Panc1 (cell line): ENCODE measurements at regions not wholly inside any gene's neighbourhood (a gene's known extent, or its start where the extent isn't known, plus 50 kb on each side); places are given as distances from the start of the nearest gene placed in this dataset.

ENCODE experiments used
- ATAC-seq: fragments of 200-7000 bp; cut with Tn5 transposase; 2 replicates; pipeline ENCODE4 v1.9.1; 2020; ENCODE audit warnings: mild to moderate bottlenecking, moderate library complexity
- BruUV-seq: library from RNA; stranded (reverse); fragments of 400-500 nt; replicated peaks from 2 replicates; lab custom pipeline; 2021; lab: Mats Ljungman, UMichigan
- CTCF ChIA-PET: fragments of 300-600 bp; sonication (Branson Sonifier 250); formaldehyde crosslinking; loops from one replicate; lab custom pipeline; 2022; ENCODE audit warnings: antibody characterized with exemption; lab: Charles Lee
- POLR2A ChIA-PET: fragments of 300-600 bp; sonication (Branson Sonifier 250); formaldehyde crosslinking; loops from one replicate; lab custom pipeline; 2022; ENCODE audit warnings: antibody characterized with exemption; lab: Charles Lee
- DNase-seq: peaks from one replicate; pipeline ENCODE4 v3.0.0-alpha.2; 2010; ENCODE audit warnings: low read depth, low spot score
- H3K27ac ChIP-seq: 2 replicates; pipeline ENCODE4 v1.5.1; 2011; ENCODE audit warnings: mild to moderate bottlenecking, low read length, inconsistent platforms
- H3K27me3 ChIP-seq: fragments of 200-500 bp; sonication (Bioruptor generic); 2 replicates; pipeline ENCODE4 v1.6.0; 2014; ENCODE audit warnings: low read length, inconsistent platforms; ENCODE audit not compliant: control insufficient read depth, insufficient read depth
- H3K36me3 ChIP-seq: fragments of 200-500 bp; sonication (Bioruptor generic); 2 replicates; pipeline ENCODE4 v1.5.1; 2014; ENCODE audit warnings: inconsistent platforms, mild to moderate bottlenecking, low read length, moderate library complexity; ENCODE audit not compliant: control insufficient read depth, insufficient read depth
- H3K4me1 ChIP-seq: 2 replicates; pipeline ENCODE4 v1.5.1; 2011; ENCODE audit warnings: inconsistent platforms, mild to moderate bottlenecking, low read length, moderate library complexity; ENCODE audit not compliant: control insufficient read depth, insufficient read depth
- H3K4me3 ChIP-seq, 2 experiments: 2 replicates each; pipeline ENCODE4 v1.5.1; 2011 to 2012; ENCODE audit warnings: low read depth in 2 of 2, low read length in 2 of 2, mild to moderate bottlenecking in 2 of 2, inconsistent platforms in 1 of 2, moderate library complexity in 1 of 2
- H3K9me3 ChIP-seq: fragments of 200-500 bp; sonication (Bioruptor generic); 2 replicates; pipeline ENCODE4 v1.5.1; 2014; ENCODE audit warnings: low read depth, mild to moderate bottlenecking, inconsistent platforms, low read length, moderate library complexity; ENCODE audit not compliant: control insufficient read depth, insufficient read depth
- POLR2AphosphoS5 ChIP-seq: IDR thresholded peaks from 2 replicates; pipeline ENCODE4 v1.6.1; 2012; ENCODE audit warnings: mild to moderate bottlenecking, low read depth, low read length, moderate library complexity
- REST ChIP-seq, 2 experiments: IDR thresholded peaks; 2 replicates each; pipeline ENCODE4 v1.6.1; 2011 to 2012; ENCODE audit warnings: low read depth in 2 of 2, control low read depth in 1 of 2, low read length in 1 of 2, mild to moderate bottlenecking in 1 of 2, moderate library complexity in 1 of 2; ENCODE audit not compliant: insufficient read depth in 1 of 2
- SIN3A ChIP-seq: IDR thresholded peaks from 2 replicates; pipeline ENCODE4 v1.6.1; 2012; ENCODE audit warnings: low read depth, mild to moderate bottlenecking, low read length, moderate library complexity, borderline replicate concordance; ENCODE audit not compliant: insufficient read depth
- TCF7L2 ChIP-seq: IDR thresholded peaks from 2 replicates; pipeline ENCODE4 v1.6.1; 2011; ENCODE audit warnings: mild to moderate bottlenecking, low read depth, low read length, inconsistent platforms
- in situ Hi-C: cut with HindIII; loops from 2 replicates; pipeline ENCODE4 v1.10.0; 2016; ENCODE audit warnings: low sequenced_read_pairs, low pct_unique_long_range_greater_than_20kb
- intact Hi-C: fragments of 100-400 bp; cut with micrococcal nuclease; formaldehyde crosslinking; loops from one replicate; pipeline ENCODE4 v1.10.0; 2022; ENCODE audit not compliant: unreplicated experiment
- TF ChIP-seq, protein P1 (sequence below): fragments of 450-650 bp; IDR thresholded peaks from 2 replicates; pipeline ENCODE4 v1.5.1; 2017; ENCODE audit warnings: mild to moderate bottlenecking

GRCh38 chr6:150516199-150516598, 83.5 kb upstream of the PLEKHG1 start:
- intact Hi-C loops (no loop called here), in situ Hi-C loops (no loop called here)
- H3K27me3 ChIP-seq: no peaks in the 10 kb centered on the region
- ATAC-seq: no peak
- H3K36me3 ChIP-seq: no peaks in the 10 kb centered on the region
- no peak overlapping the region for H3K4me3 ChIP-seq
- CTCF ChIA-PET: no interaction called here
- no peak overlapping the region for H3K27ac ChIP-seq
- H3K4me1 ChIP-seq: no peaks in the 10 kb centered on the region
- H3K9me3 ChIP-seq: no peaks in the 10 kb centered on the region
- TF ChIP-seq TCF7L2 (no peak), SIN3A (no peak), REST (IDR thresholded peaks at IDR 0.05; ENCODE audit: insufficient read depth in 1 of 2, low read depth in 2 of 2, low read length in 1 of 2) (no peak), POLR2AphosphoS5 (no peak)
- TF ChIP-seq, protein P1, sequence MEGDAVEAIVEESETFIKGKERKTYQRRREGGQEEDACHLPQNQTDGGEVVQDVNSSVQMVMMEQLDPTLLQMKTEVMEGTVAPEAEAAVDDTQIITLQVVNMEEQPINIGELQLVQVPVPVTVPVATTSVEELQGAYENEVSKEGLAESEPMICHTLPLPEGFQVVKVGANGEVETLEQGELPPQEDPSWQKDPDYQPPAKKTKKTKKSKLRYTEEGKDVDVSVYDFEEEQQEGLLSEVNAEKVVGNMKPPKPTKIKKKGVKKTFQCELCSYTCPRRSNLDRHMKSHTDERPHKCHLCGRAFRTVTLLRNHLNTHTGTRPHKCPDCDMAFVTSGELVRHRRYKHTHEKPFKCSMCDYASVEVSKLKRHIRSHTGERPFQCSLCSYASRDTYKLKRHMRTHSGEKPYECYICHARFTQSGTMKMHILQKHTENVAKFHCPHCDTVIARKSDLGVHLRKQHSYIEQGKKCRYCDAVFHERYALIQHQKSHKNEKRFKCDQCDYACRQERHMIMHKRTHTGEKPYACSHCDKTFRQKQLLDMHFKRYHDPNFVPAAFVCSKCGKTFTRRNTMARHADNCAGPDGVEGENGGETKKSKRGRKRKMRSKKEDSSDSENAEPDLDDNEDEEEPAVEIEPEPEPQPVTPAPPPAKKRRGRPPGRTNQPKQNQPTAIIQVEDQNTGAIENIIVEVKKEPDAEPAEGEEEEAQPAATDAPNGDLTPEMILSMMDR: no peak
- POLR2A ChIA-PET: no interaction called here
- BruUV-seq: no TSS peak
- no peak for DNase-seq

GRCh38 chr6:150517175-150517574, 82.5 kb upstream of the PLEKHG1 start:
- Histone ChIP-seq H3K4me3 (no peak overlapping the region), H3K27me3 (no peaks in the 10 kb centered on the region), H3K36me3 (no peaks in the 10 kb centered on the region), H3K27ac (no peak overlapping the region), H3K4me1 (no peaks in the 10 kb centered on the region), H3K9me3 (no peaks in the 10 kb centered on the region)
- intact Hi-C loops: no loop called here
- no peak for ATAC-seq
- TF ChIP-seq REST (IDR thresholded peaks at IDR 0.05; ENCODE audit: insufficient read depth in 1 of 2, low read depth in 2 of 2, low read length in 1 of 2) (no peak), SIN3A (no peak), POLR2AphosphoS5 (no peak)
- TF ChIP-seq, protein P1: no peak
- in situ Hi-C loops: no loop called here
- ChIA-PET POLR2A (no interaction called here), CTCF (no interaction called here)
- no peak for DNase-seq
- no TSS peak for BruUV-seq
